BJ (cell line): ENCODE measurements at regions not wholly inside any gene's neighbourhood (a gene's known extent, or its start where the extent isn't known, plus 50 kb on each side); places are given as distances from the start of the nearest gene placed in this dataset.

Experiments
- CTCF ChIA-PET: fragments of 350-600 bp; formaldehyde crosslinking; extraction: SDS; loops from one replicate; lab custom pipeline; 2021; ENCODE audit warnings: antibody characterized with exemption, inconsistent platforms; lab: Yijun Ruan, JAX
- POLR2A ChIA-PET: fragments of 300-600 bp; sonication (Branson Sonifier 250); formaldehyde crosslinking; extraction: SDS; loops from one replicate; lab custom pipeline; 2021; ENCODE audit warnings: antibody characterized with exemption; lab: Charles Lee
- DNase-seq: peaks from one replicate; pipeline ENCODE4 v3.0.0-alpha.2; 2011; ENCODE audit warnings: low read depth
- H3K27me3 ChIP-seq: 2 replicates; pipeline ENCODE4 v1.6.0; 2011; ENCODE audit warnings: low read length; ENCODE audit not compliant: control insufficient read depth, insufficient read depth
- H3K36me3 ChIP-seq: 2 replicates; pipeline ENCODE4 v1.5.1; 2011; ENCODE audit warnings: low read length; ENCODE audit not compliant: control insufficient read depth, insufficient read depth
- H3K4me3 ChIP-seq: 2 replicates; pipeline ENCODE4 v1.5.1; 2011; ENCODE audit warnings: low read depth, mild to moderate bottlenecking, control low read depth, low read length
- CTCF ChIP-seq: IDR thresholded peaks from 2 replicates; pipeline ENCODE4 v1.5.1; 2011; ENCODE audit warnings: low read depth, mild to moderate bottlenecking, control low read depth, inconsistent platforms, low read length, moderate library complexity; ENCODE audit not compliant: insufficient read depth

- H3K27me3 ChIP-seq = no peaks in the 10 kb centered on the region
- no peak overlapping the region for H3K4me3 ChIP-seq
- H3K36me3 ChIP-seq = no peaks in the 10 kb centered on the region
- CTCF ChIA-PET = no interaction called here
- DNase-seq = no peak
- POLR2A ChIA-PET = no interaction called here
- TF ChIP-seq CTCF = no peak
Measured at GRCh38 chr19:29342721-29343120, 129.8 kb upstream of the UQCRFS1 start.

- Histone ChIP-seq H3K4me3 (no peak overlapping the region), H3K36me3 (no peaks in the 10 kb centered on the region), H3K27me3 (no peaks in the 10 kb centered on the region)
- TF ChIP-seq CTCF = no peak
- ChIA-PET POLR2A (no interaction called here), CTCF (interaction anchor here (0.6 kb wide), 1 partner anchor 41 kb away, joined by 3 read pairs; no protein-coding TSS in a partner anchor)
- DNase-seq = no peak
Measured at GRCh38 chr19:29364224-29364726, 151.3 kb upstream of the UQCRFS1 start.

- no peaks in the 10 kb centered on the region for H3K36me3 ChIP-seq
- CTCF ChIA-PET = no interaction called here
- POLR2A ChIA-PET = no interaction called here
Measured at GRCh38 chr19:29364999-29365398, 152.0 kb upstream of the UQCRFS1 start.

GRCh38 chr19:29365836-29366417, 153.0 kb upstream of the UQCRFS1 start:
- Histone ChIP-seq H3K27me3 (no peaks in the 10 kb centered on the region), H3K36me3 (no peaks in the 10 kb centered on the region), H3K4me3 (no peak overlapping the region)
- CTCF ChIA-PET = no interaction called here
- TF ChIP-seq CTCF = no peak
- POLR2A ChIA-PET = no interaction called here
- no peak for DNase-seq

More at GRCh38 chr19:29364999-29365398, 152.0 kb upstream of the UQCRFS1 start:
- Histone ChIP-seq H3K4me3 (no peak overlapping the region), H3K27me3 (no peaks in the 10 kb centered on the region)
- no peak for DNase-seq
- TF ChIP-seq CTCF = no peak

- Histone ChIP-seq H3K27me3 (no peaks in the 10 kb centered on the region), H3K36me3 (no peaks in the 10 kb centered on the region), H3K4me3 (no peak overlapping the region)
- DNase-seq = no peak
- POLR2A ChIA-PET = no interaction called here
- no peak for TF ChIP-seq CTCF
- CTCF ChIA-PET = no interaction called here
Measured at GRCh38 chr19:29366757-29367156, 153.8 kb upstream of the UQCRFS1 start.
